H1 (cell line): ENCODE measurements at regions not wholly inside any gene's neighbourhood (a gene's known extent, or its start where the extent isn't known, plus 50 kb on each side); places are given as distances from the start of the nearest gene placed in this dataset.

ENCODE experiments used
- CTCF ChIA-PET: fragments of 300-600 bp; sonication (Branson Sonifier 250); formaldehyde crosslinking; loops from one replicate; lab custom pipeline; 2021; ENCODE audit not compliant: partially characterized antibody; lab: Charles Lee
- POLR2A ChIA-PET: fragments of 300-600 bp; sonication (Branson Sonifier 250); formaldehyde crosslinking; loops from one replicate; lab custom pipeline; 2021; ENCODE audit warnings: inconsistent platforms; ENCODE audit not compliant: partially characterized antibody; lab: Charles Lee
- DNase-seq, 2 experiments: peaks; one replicate each; pipeline versions ENCODE4 v3.0.0 to v3.0.0-alpha.2; 2010 to 2022; ENCODE audit warnings: low spot score in 2 of 2, low read depth in 1 of 2, mixed read lengths in 1 of 2
- FAIRE-seq: peaks from 2 replicates; lab custom pipeline; 2011; peaks lifted over from hg19 to GRCh38; lab: Jason Lieb, UNC
- H2AFZ ChIP-seq: 2 replicates; pipeline ENCODE4 v1.8.1; 2012; ENCODE audit warnings: low read length, inconsistent platforms
- H2AK5ac ChIP-seq: 2 replicates; pipeline ENCODE4 v1.6.1; 2013; ENCODE audit warnings: low read depth, low read length
- H2BK120ac ChIP-seq: replicated peaks from 2 replicates; pipeline ENCODE3; 2013; ENCODE audit warnings: low read depth, low read length, inconsistent platforms
- H2BK12ac ChIP-seq: 2 replicates; pipeline ENCODE4 v1.6.1; 2013; ENCODE audit warnings: low read depth, low read length
- H2BK15ac ChIP-seq: 2 replicates; pipeline ENCODE4 v1.6.1; 2013; ENCODE audit warnings: low read length
- H2BK20ac ChIP-seq: 2 replicates; pipeline ENCODE4 v1.6.1; 2013; ENCODE audit warnings: low read length
- H2BK5ac ChIP-seq: 2 replicates; pipeline ENCODE4 v1.6.1; 2013; ENCODE audit warnings: low read depth, low read length
- H3K14ac ChIP-seq: 2 replicates; pipeline ENCODE4 v1.6.1; 2013; ENCODE audit warnings: inconsistent platforms; ENCODE audit not compliant: insufficient read length
- H3K18ac ChIP-seq: 2 replicates; pipeline ENCODE4 v1.6.1; 2013; ENCODE audit warnings: low read length; ENCODE audit errors: extremely low read depth
- H3K23ac ChIP-seq: 2 replicates; pipeline ENCODE4 v1.6.1; 2013; ENCODE audit warnings: inconsistent platforms; ENCODE audit not compliant: insufficient read length
- H3K23me2 ChIP-seq: 2 replicates; pipeline ENCODE4 v1.6.1; 2013; ENCODE audit warnings: low read depth, low read length
- H3K27ac ChIP-seq: 2 replicates; pipeline ENCODE4 v1.6.1; 2011; ENCODE audit warnings: low read depth, low read length, inconsistent platforms
- H3K27me3 ChIP-seq, 4 experiments: replicated peaks in 1 of 4; 1 replicate in 1 of 4; 2 replicates in 3 of 4; pipeline versions ENCODE4 v1.6.1 to v1.8.1; 2011 to 2013; ENCODE audit warnings: low read length in 3 of 4, mild to moderate bottlenecking in 3 of 4, inconsistent platforms in 2 of 4, mixed read lengths in 2 of 4, moderate library complexity in 1 of 4; ENCODE audit not compliant: control insufficient read depth in 3 of 4, insufficient read depth in 3 of 4; ENCODE audit errors: extremely low read depth in 1 of 4
- H3K36me3 ChIP-seq, 4 experiments: 2 replicates each; pipeline versions ENCODE4 v1.6.1 to v1.8.1; 2011 to 2013; ENCODE audit warnings: mild to moderate bottlenecking in 4 of 4, low read length in 3 of 4, moderate library complexity in 2 of 4, control low read depth in 1 of 4, inconsistent platforms in 1 of 4; ENCODE audit not compliant: insufficient read depth in 4 of 4, control insufficient read depth in 2 of 4
- H3K4ac ChIP-seq: replicated peaks from 2 replicates; pipeline ENCODE3; 2013; ENCODE audit warnings: low read length, low read depth, mixed read lengths, inconsistent platforms; ENCODE audit not compliant: insufficient read length
- H3K4me1 ChIP-seq, 4 experiments: replicated peaks in 1 of 4; 1 replicate in 1 of 4; 2 replicates in 3 of 4; pipeline versions ENCODE4 v1.6.1 to v1.8.1; 2011 to 2013; ENCODE audit warnings: low read length in 3 of 4, inconsistent platforms in 2 of 4, mixed read lengths in 1 of 4; ENCODE audit not compliant: insufficient read depth in 4 of 4, control insufficient read depth in 3 of 4
- H3K4me2 ChIP-seq, 2 experiments: 2 replicates each; pipeline versions ENCODE4 v1.6.1 to v1.8.1; 2011 to 2013; ENCODE audit warnings: low read depth in 2 of 2, low read length in 2 of 2, control low read depth in 1 of 2, inconsistent platforms in 1 of 2, mild to moderate bottlenecking in 1 of 2; ENCODE audit not compliant: insufficient read depth in 1 of 2
- H3K4me3 ChIP-seq, 4 experiments: fragments of 200-600, 300-600 bp in 1 of 4; sonication (generic), shearing (Covaris generic), sonication (Bioruptor Twin) in 1 of 4; 2 replicates each; pipeline versions ENCODE4 v1.5.1 to v1.8.1; 2011 to 2016; ENCODE audit warnings: low read length in 4 of 4, low read depth in 3 of 4, control low read depth in 2 of 4, inconsistent platforms in 2 of 4, mild to moderate bottlenecking in 2 of 4, mixed read lengths in 1 of 4, moderate library complexity in 1 of 4; ENCODE audit not compliant: insufficient read depth in 2 of 4; ENCODE audit errors: extremely low read depth in 1 of 4
- H3K56ac ChIP-seq: replicated peaks from 2 replicates; pipeline ENCODE3; 2013; ENCODE audit warnings: low read depth, mild to moderate bottlenecking, mixed read lengths, low read length, inconsistent platforms; ENCODE audit not compliant: insufficient read length
- H3K79me1 ChIP-seq: 2 replicates; pipeline ENCODE4 v1.6.1; 2013; ENCODE audit warnings: low read depth, low read length, control low read depth
- H3K79me2 ChIP-seq, 2 experiments: 2 replicates each; pipeline versions ENCODE4 v1.6.1 to v1.8.1; 2012 to 2013; ENCODE audit warnings: low read length in 2 of 2, mild to moderate bottlenecking in 2 of 2, inconsistent platforms in 1 of 2; ENCODE audit not compliant: insufficient read depth in 2 of 2, control insufficient read depth in 1 of 2
- H3K9ac ChIP-seq, 4 experiments: replicated peaks in 1 of 4; 1 replicate in 1 of 4; 2 replicates in 3 of 4; pipeline versions ENCODE4 v1.6.1 to v1.8.1; 2011 to 2013; ENCODE audit warnings: low read depth in 3 of 4, low read length in 3 of 4, control low read depth in 2 of 4, mild to moderate bottlenecking in 2 of 4, moderate library complexity in 2 of 4, inconsistent platforms in 1 of 4; ENCODE audit errors: extremely low read depth in 1 of 4
- H3K9me3 ChIP-seq, 2 experiments: 2 replicates each; pipeline versions ENCODE4 v1.6.1 to v1.8.1; 2012 to 2013; ENCODE audit warnings: mild to moderate bottlenecking in 2 of 2, moderate library complexity in 2 of 2, control low read depth in 1 of 2, inconsistent platforms in 1 of 2, low read depth in 1 of 2, low read length in 1 of 2, mixed read lengths in 1 of 2; ENCODE audit not compliant: insufficient read depth in 2 of 2
- H4K20me1 ChIP-seq, 2 experiments: replicated peaks in 1 of 2; 2 replicates each; pipeline versions ENCODE3 to v1.8.1; 2011 to 2013; ENCODE audit warnings: inconsistent platforms in 2 of 2, low read length in 2 of 2, mild to moderate bottlenecking in 1 of 2; ENCODE audit not compliant: insufficient read depth in 2 of 2, control insufficient read depth in 1 of 2
- H4K5ac ChIP-seq: 2 replicates; pipeline ENCODE4 v1.6.1; 2013; ENCODE audit warnings: low read length, low read depth, mixed read lengths, inconsistent platforms; ENCODE audit not compliant: insufficient read length
- H4K8ac ChIP-seq: 2 replicates; pipeline ENCODE4 v1.8.0; 2013; ENCODE audit warnings: mild to moderate bottlenecking, moderate library complexity, low read length, inconsistent platforms; ENCODE audit not compliant: insufficient read depth; ENCODE audit errors: extremely low read depth
- H4K91ac ChIP-seq: replicated peaks from 2 replicates; pipeline ENCODE3; 2013; ENCODE audit warnings: low read length, mixed read lengths, inconsistent platforms; ENCODE audit not compliant: insufficient read length
- BACH1 ChIP-seq: IDR thresholded peaks from 2 replicates; pipeline ENCODE4 v1.6.1; 2012; ENCODE audit warnings: low read length, improper control_type of control experiment
- CEBPB ChIP-seq: IDR thresholded peaks from 2 replicates; pipeline ENCODE4 v1.6.1; 2012; ENCODE audit warnings: low read depth, low read length
- CHD1 ChIP-seq: IDR thresholded peaks from 2 replicates; pipeline ENCODE4 v1.6.1; 2012; ENCODE audit warnings: low read depth, low read length, improper control_type of control experiment
- CREB1 ChIP-seq: IDR thresholded peaks from 2 replicates; pipeline ENCODE4 v1.6.1; 2012; ENCODE audit warnings: inconsistent platforms
- MAFK ChIP-seq: IDR thresholded peaks from 2 replicates; pipeline ENCODE4 v1.6.1; 2012; ENCODE audit warnings: low read depth, mild to moderate bottlenecking, improper control_type of control experiment, low read length
- MAX ChIP-seq: IDR thresholded peaks from 2 replicates; pipeline ENCODE4 v1.6.1; 2012; ENCODE audit warnings: inconsistent platforms
- NANOG ChIP-seq: IDR thresholded peaks from 2 replicates; pipeline ENCODE4 v1.6.1; 2011; ENCODE audit warnings: low read length, low read depth, mild to moderate bottlenecking, inconsistent platforms; ENCODE audit not compliant: insufficient read depth, poor library complexity, severe bottlenecking
- TCF12 ChIP-seq: IDR thresholded peaks from 2 replicates; pipeline ENCODE4 v1.6.1; 2011; ENCODE audit warnings: low read depth, mild to moderate bottlenecking, low read length
- WGBS, 2 experiments: shearing (Covaris generic) in 1 of 2; methylation state at CpG; one replicate each; pipeline versions ENCODE4 v1.1.6 to v1.1.7; 2013 to 2015; ENCODE audit warnings: low lambda C conversion rate in 2 of 2, mixed read lengths in 2 of 2, inconsistent platforms in 1 of 2, low coverage in 1 of 2, missing lambda C conversion rate in 1 of 2; ENCODE audit not compliant: insufficient replicate concordance in 2 of 2, insufficient coverage in 1 of 2, insufficient read length in 1 of 2; ENCODE audit errors: extremely low coverage in 1 of 2, missing lambda C conversion rate in 1 of 2; 5-methylcytosine and 5-hydroxymethylcytosine counted together

GRCh38 chr11:98417256-98417755 lies 603.4 kb upstream of the CNTN5 start:
- WGBS, 2 experiments, result 94% methylated on average over 3 of the region's 3 CpGs; no CpG with 5 or more reads in 1 of the 2 experiments
- H4K20me1 ChIP-seq, result no peaks in the 10 kb centered on the region
- no peak for TF ChIP-seq MAX
- TF ChIP-seq CREB1, result no peak
- TF ChIP-seq CEBPB, result no peak
- TF ChIP-seq CHD1, result no peak
- no peak for TF ChIP-seq MAFK
- TF ChIP-seq NANOG, result no peak
- TF ChIP-seq TCF12, result no peak
- TF ChIP-seq BACH1, result no peak

More at GRCh38 chr11:98417256-98417755, 603.4 kb upstream of the CNTN5 start:
- no peak overlapping the region for H3K18ac ChIP-seq
- no peak overlapping the region for H3K56ac ChIP-seq
- no peaks in the 10 kb centered on the region for H3K79me2 ChIP-seq
- H2BK5ac ChIP-seq, result no peak overlapping the region
- ChIA-PET CTCF (no interaction called here), POLR2A (no interaction called here)
- FAIRE-seq (no peak), DNase-seq (no peak)
- no peak overlapping the region for H4K91ac ChIP-seq
- no peaks in the 10 kb centered on the region for H3K4me1 ChIP-seq
- no peak overlapping the region for H3K23ac ChIP-seq
- no peak overlapping the region for H3K4me3 ChIP-seq
- no peak overlapping the region for H2BK120ac ChIP-seq
- no peak overlapping the region for H2AFZ ChIP-seq
- no peaks in the 10 kb centered on the region for H3K27me3 ChIP-seq
- no peaks in the 10 kb centered on the region for H3K36me3 ChIP-seq
- no peaks in the 10 kb centered on the region for H3K23me2 ChIP-seq
- H4K8ac ChIP-seq, result no peak overlapping the region
- no peak overlapping the region; the same call in 1 of the 2 replicates for H3K27ac ChIP-seq
- H2AK5ac ChIP-seq, result no peak overlapping the region
- H3K9ac ChIP-seq, result no peak overlapping the region
- H3K4ac ChIP-seq, result no peak overlapping the region
- no peaks in the 10 kb centered on the region for H3K79me1 ChIP-seq
- no peak overlapping the region for H4K5ac ChIP-seq
- no peak overlapping the region for H2BK12ac ChIP-seq
- H3K9me3 ChIP-seq, result no peaks in the 10 kb centered on the region
- H2BK20ac ChIP-seq, result no peak overlapping the region
- no peak overlapping the region for H2BK15ac ChIP-seq
- no peak overlapping the region for H3K4me2 ChIP-seq
- H3K14ac ChIP-seq, result no peak overlapping the region
